ENCODE measurements at regions not wholly inside any gene's neighbourhood (a gene's known extent, or its start where the extent isn't known, plus 50 kb on each side); places are given as distances from the start of the nearest gene placed in this dataset.

DNA sequence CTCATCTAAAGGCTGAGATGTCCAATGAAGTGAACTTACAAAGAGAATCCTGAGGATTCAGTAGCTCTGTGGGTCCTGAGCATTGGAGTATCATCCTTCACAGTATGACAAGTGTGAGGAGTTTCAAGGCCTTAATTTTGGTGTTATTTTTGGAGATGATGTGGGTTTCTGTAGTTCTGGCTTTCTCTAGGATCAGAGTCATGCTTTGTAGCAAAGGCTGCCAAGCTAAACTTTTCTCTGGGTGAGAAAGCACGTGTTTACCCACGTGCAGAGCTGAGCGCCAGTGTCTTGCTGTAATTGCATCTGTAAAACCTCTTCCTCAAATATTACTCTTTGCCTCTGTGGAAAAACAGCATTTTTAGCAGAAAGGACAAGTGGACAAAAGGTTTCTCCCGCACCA, 387.8 kb upstream of the LYPLAL1 start:
- H3K4me2 ChIP-seq (ENCODE audit: low read length) = no peak overlapping the region
- H3K27me3 ChIP-seq (ENCODE audit: control insufficient read depth, insufficient read depth, low read length) = no peaks in the 10 kb centered on the region
- H3K36me3 ChIP-seq (ENCODE audit: insufficient read depth, low read length) = no peaks in the 10 kb centered on the region
- H3K9me3 ChIP-seq (replicated peaks; ENCODE audit: low read length) = no peaks in the 10 kb centered on the region
- no peak overlapping the region for H3K9ac ChIP-seq (ENCODE audit: low read depth, low read length)
- H3K4me1 ChIP-seq (ENCODE audit: control insufficient read depth, insufficient read depth, low read length) = peaks cover 7% of the 10 kb centered on the region
- no peak overlapping the region for H3K4me3 ChIP-seq (ENCODE audit: low read length)

GRCh38 chr1:218787826-218788225, 385.9 kb upstream of the LYPLAL1 start:
- H3K36me3 ChIP-seq (ENCODE audit: insufficient read depth, low read length) = no peaks in the 10 kb centered on the region

GRCh38 chr1:218796773-218797172, 376.9 kb upstream of the LYPLAL1 start:
- Histone ChIP-seq H3K36me3 (ENCODE audit: insufficient read depth, low read length) (no peaks in the 10 kb centered on the region), H3K9ac (ENCODE audit: low read depth, low read length) (no peak overlapping the region), H3K9me3 (replicated peaks; ENCODE audit: low read length) (no peaks in the 10 kb centered on the region), H3K27me3 (ENCODE audit: control insufficient read depth, insufficient read depth, low read length) (no peaks in the 10 kb centered on the region), H3K4me1 (ENCODE audit: control insufficient read depth, insufficient read depth, low read length) (no peaks in the 10 kb centered on the region), H3K4me3 (ENCODE audit: low read length) (no peak overlapping the region), H3K4me2 (ENCODE audit: low read length) (no peak overlapping the region)

More at GRCh38 chr1:218787826-218788225, 385.9 kb upstream of the LYPLAL1 start:
- Histone ChIP-seq H3K4me3 (ENCODE audit: low read length) (no peak overlapping the region), H3K9me3 (replicated peaks; ENCODE audit: low read length) (no peaks in the 10 kb centered on the region), H3K27me3 (ENCODE audit: control insufficient read depth, insufficient read depth, low read length) (no peaks in the 10 kb centered on the region), H3K4me1 (ENCODE audit: control insufficient read depth, insufficient read depth, low read length) (peaks cover 7% of the 10 kb centered on the region), H3K4me2 (ENCODE audit: low read length) (no peak overlapping the region), H3K9ac (ENCODE audit: low read depth, low read length) (no peak overlapping the region)

DNA sequence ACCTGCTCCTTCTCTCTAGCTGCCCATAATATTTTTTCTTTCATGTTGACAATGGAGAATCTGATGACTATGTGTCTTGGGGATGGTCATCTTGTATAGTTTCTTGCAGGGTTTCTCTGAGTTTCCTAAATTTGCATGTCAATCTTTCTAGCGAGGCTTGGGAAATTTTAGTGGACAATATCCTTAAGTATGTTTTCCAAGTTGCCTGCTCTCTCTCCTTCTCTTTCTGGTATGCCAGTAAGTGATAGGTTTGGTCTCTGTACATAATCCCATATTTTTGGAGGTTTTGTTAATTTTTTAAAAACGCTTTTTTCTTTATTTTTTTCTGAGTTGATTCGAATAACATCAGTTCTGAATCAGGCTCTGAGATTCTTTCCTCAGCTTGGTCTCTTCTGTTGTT, 370.9 kb upstream of the LYPLAL1 start:
- no peak overlapping the region for H3K4me3 ChIP-seq (ENCODE audit: low read length)
- no peaks in the 10 kb centered on the region for H3K9me3 ChIP-seq (replicated peaks; ENCODE audit: low read length)
- no peak overlapping the region for H3K9ac ChIP-seq (ENCODE audit: low read depth, low read length)
- no peaks in the 10 kb centered on the region for H3K36me3 ChIP-seq (ENCODE audit: insufficient read depth, low read length)
- H3K4me2 ChIP-seq (ENCODE audit: low read length) = no peak overlapping the region
- H3K4me1 ChIP-seq (ENCODE audit: control insufficient read depth, insufficient read depth, low read length) = peaks cover 14% of the 10 kb centered on the region
- no peaks in the 10 kb centered on the region for H3K27me3 ChIP-seq (ENCODE audit: control insufficient read depth, insufficient read depth, low read length)

- no peak overlapping the region for H3K4me3 ChIP-seq (ENCODE audit: low read length)
- H3K27me3 ChIP-seq (ENCODE audit: control insufficient read depth, insufficient read depth, low read length) = no peaks in the 10 kb centered on the region
- H3K4me1 ChIP-seq (ENCODE audit: control insufficient read depth, insufficient read depth, low read length) = peaks cover 18% of the 10 kb centered on the region
- H3K9ac ChIP-seq (ENCODE audit: low read depth, low read length) = no peak overlapping the region
- H3K9me3 ChIP-seq (replicated peaks; ENCODE audit: low read length) = no peaks in the 10 kb centered on the region
- no peak overlapping the region for H3K4me2 ChIP-seq (ENCODE audit: low read length)
- H3K36me3 ChIP-seq (ENCODE audit: insufficient read depth, low read length) = no peaks in the 10 kb centered on the region
These were observed 370.2 kb upstream of the LYPLAL1 start for GRCh38 chr1:218803351-218803997.

- Histone ChIP-seq H3K4me2 (ENCODE audit: low read length) (peak overlapping the region; percentile 4), H3K4me1 (ENCODE audit: control insufficient read depth, insufficient read depth, low read length) (peaks cover 25% of the 10 kb centered on the region), H3K9me3 (replicated peaks; ENCODE audit: low read length) (no peaks in the 10 kb centered on the region), H3K9ac (ENCODE audit: low read depth, low read length) (no peak overlapping the region), H3K36me3 (ENCODE audit: insufficient read depth, low read length) (no peaks in the 10 kb centered on the region), H3K27me3 (ENCODE audit: control insufficient read depth, insufficient read depth, low read length) (no peaks in the 10 kb centered on the region), H3K4me3 (ENCODE audit: low read length) (no peak overlapping the region)
These were observed 369.5 kb upstream of the LYPLAL1 start for GRCh38 chr1:218804014-218804785.

DNA sequence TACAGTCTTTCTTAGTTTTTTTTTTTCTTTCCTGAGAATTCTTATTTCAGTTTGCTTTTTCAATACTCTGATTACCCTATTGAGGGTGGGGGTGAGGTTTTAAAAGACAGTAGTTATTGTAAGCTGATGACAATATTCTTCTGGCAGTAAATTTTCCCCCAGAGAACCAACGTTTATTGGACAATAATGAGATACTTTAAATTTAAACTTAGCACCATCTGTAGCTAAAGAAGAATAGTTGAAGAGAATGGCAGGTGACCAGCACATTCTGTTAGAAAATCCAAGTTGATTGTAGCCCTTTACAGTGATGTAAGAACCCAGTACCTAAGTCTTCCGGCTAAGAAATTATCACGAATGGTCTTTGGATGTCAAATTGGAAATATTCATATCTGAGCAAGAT, 364.6 kb upstream of the LYPLAL1 start:
- Histone ChIP-seq H3K27me3 (ENCODE audit: control insufficient read depth, insufficient read depth, low read length) (no peaks in the 10 kb centered on the region), H3K36me3 (ENCODE audit: insufficient read depth, low read length) (no peaks in the 10 kb centered on the region), H3K4me1 (ENCODE audit: control insufficient read depth, insufficient read depth, low read length) (peaks cover 58% of the 10 kb centered on the region), H3K4me3 (ENCODE audit: low read length) (no peak overlapping the region), H3K4me2 (ENCODE audit: low read length) (peak overlapping the region; percentile 3), H3K9ac (ENCODE audit: low read depth, low read length) (no peak overlapping the region), H3K9me3 (replicated peaks; ENCODE audit: low read length) (no peaks in the 10 kb centered on the region)

GRCh38 chr1:218809625-218810024, 364.1 kb upstream of the LYPLAL1 start:
- H3K4me3 ChIP-seq (ENCODE audit: low read length) = no peak overlapping the region
- H3K36me3 ChIP-seq (ENCODE audit: insufficient read depth, low read length) = no peaks in the 10 kb centered on the region
- no peaks in the 10 kb centered on the region for H3K27me3 ChIP-seq (ENCODE audit: control insufficient read depth, insufficient read depth, low read length)
- H3K4me1 ChIP-seq (ENCODE audit: control insufficient read depth, insufficient read depth, low read length) = peaks cover 53% of the 10 kb centered on the region
- no peak overlapping the region for H3K9ac ChIP-seq (ENCODE audit: low read depth, low read length)
- no peaks in the 10 kb centered on the region for H3K9me3 ChIP-seq (replicated peaks; ENCODE audit: low read length)
- H3K4me2 ChIP-seq (ENCODE audit: low read length) = peak overlapping the region; percentile 3

GRCh38 chr1:218810306-218810705, 363.4 kb upstream of the LYPLAL1 start:
- peaks cover 51% of the 10 kb centered on the region for H3K4me1 ChIP-seq (ENCODE audit: control insufficient read depth, insufficient read depth, low read length)
- H3K4me2 ChIP-seq (ENCODE audit: low read length) = peak overlapping the region; percentile 11
- H3K27me3 ChIP-seq (ENCODE audit: control insufficient read depth, insufficient read depth, low read length) = no peaks in the 10 kb centered on the region
- no peak overlapping the region for H3K4me3 ChIP-seq (ENCODE audit: low read length)
- H3K9me3 ChIP-seq (replicated peaks; ENCODE audit: low read length) = no peaks in the 10 kb centered on the region
- no peak overlapping the region for H3K9ac ChIP-seq (ENCODE audit: low read depth, low read length)
- H3K36me3 ChIP-seq (ENCODE audit: insufficient read depth, low read length) = no peaks in the 10 kb centered on the region

GRCh38 chr1:218811497-218811896, 362.2 kb upstream of the LYPLAL1 start:
- H3K27me3 ChIP-seq (ENCODE audit: control insufficient read depth, insufficient read depth, low read length) = no peaks in the 10 kb centered on the region
- peak overlapping the region; percentile 2 for H3K4me3 ChIP-seq (ENCODE audit: low read length)
- no peaks in the 10 kb centered on the region for H3K9me3 ChIP-seq (replicated peaks; ENCODE audit: low read length)
- peaks cover 51% of the 10 kb centered on the region for H3K4me1 ChIP-seq (ENCODE audit: control insufficient read depth, insufficient read depth, low read length)
- peak overlapping the region; percentile 29 for H3K4me2 ChIP-seq (ENCODE audit: low read length)
- no peaks in the 10 kb centered on the region for H3K36me3 ChIP-seq (ENCODE audit: insufficient read depth, low read length)
- H3K9ac ChIP-seq (ENCODE audit: low read depth, low read length) = peak overlapping the region; percentile 20

GRCh38 chr1:218812360-218812759, 361.3 kb upstream of the LYPLAL1 start:
- no peak overlapping the region for H3K4me3 ChIP-seq (ENCODE audit: low read length)
- H3K27me3 ChIP-seq (ENCODE audit: control insufficient read depth, insufficient read depth, low read length) = no peaks in the 10 kb centered on the region
- H3K9ac ChIP-seq (ENCODE audit: low read depth, low read length) = no peak overlapping the region
- no peaks in the 10 kb centered on the region for H3K9me3 ChIP-seq (replicated peaks; ENCODE audit: low read length)
- H3K4me1 ChIP-seq (ENCODE audit: control insufficient read depth, insufficient read depth, low read length) = peaks cover 52% of the 10 kb centered on the region
- no peak overlapping the region for H3K4me2 ChIP-seq (ENCODE audit: low read length)
- H3K36me3 ChIP-seq (ENCODE audit: insufficient read depth, low read length) = no peaks in the 10 kb centered on the region

GRCh38 chr1:218813237-218813636, 360.4 kb upstream of the LYPLAL1 start:
- Histone ChIP-seq H3K4me3 (ENCODE audit: low read length) (no peak overlapping the region), H3K9me3 (replicated peaks; ENCODE audit: low read length) (no peaks in the 10 kb centered on the region), H3K4me1 (ENCODE audit: control insufficient read depth, insufficient read depth, low read length) (peaks cover 57% of the 10 kb centered on the region), H3K9ac (ENCODE audit: low read depth, low read length) (no peak overlapping the region), H3K27me3 (ENCODE audit: control insufficient read depth, insufficient read depth, low read length) (no peaks in the 10 kb centered on the region), H3K4me2 (ENCODE audit: low read length) (no peak overlapping the region), H3K36me3 (ENCODE audit: insufficient read depth, low read length) (no peaks in the 10 kb centered on the region)
